Activated naive CD4-positive, alpha-beta T cell treated with anti-CD3 and anti-CD28 coated beads, Interleukin-2, amount 10 ng/mL, durations not matched to agents 7 days and 5 days (primary cell): ENCODE measurements at regions not wholly inside any gene's neighbourhood (a gene's known extent, or its start where the extent isn't known, plus 50 kb on each side); places are given as distances from the start of the nearest gene placed in this dataset.

ENCODE experiments used
- CTCF ChIA-PET: fragments of 350-600 bp; sonication (Branson Sonifier 250); formaldehyde crosslinking; loops from one replicate; lab custom pipeline; 2021; ENCODE audit warnings: antibody characterized with exemption; lab: Charles Lee
- DNase-seq: peaks from one replicate; pipeline ENCODE4 v3.0.0-alpha.2; 2020
- H3K27ac Mint-ChIP-seq: one replicate; pipeline ENCODE4 v1.8.0; 2021; ENCODE audit warnings: mild to moderate bottlenecking, moderate library complexity, mixed read lengths
- H3K27me3 Mint-ChIP-seq: one replicate; pipeline ENCODE4 v1.8.0; 2021; ENCODE audit warnings: mild to moderate bottlenecking, mixed read lengths
- H3K36me3 Mint-ChIP-seq: one replicate; pipeline ENCODE4 v1.8.0; 2021; ENCODE audit warnings: mixed read lengths
- H3K4me1 Mint-ChIP-seq: one replicate; pipeline ENCODE4 v1.8.0; 2021; ENCODE audit warnings: mixed read lengths
- H3K4me3 Mint-ChIP-seq: one replicate; pipeline ENCODE4 v1.8.0; 2021; ENCODE audit warnings: mild to moderate bottlenecking, moderate library complexity, mixed read lengths
- H3K9me3 Mint-ChIP-seq: one replicate; pipeline ENCODE4 v1.8.0; 2021; ENCODE audit warnings: mixed read lengths

GRCh38 chrX:97820170-97820569 lies 936.5 kb downstream of the RPA4 start:
- Mint-ChIP-seq H3K36me3 (no peaks in the 10 kb centered on the region), H3K27ac (no peak overlapping the region), H3K4me1 (no peaks in the 10 kb centered on the region), H3K9me3 (no peaks in the 10 kb centered on the region), H3K27me3 (no peaks in the 10 kb centered on the region), H3K4me3 (no peak overlapping the region)
- CTCF ChIA-PET: no interaction called here
- no peak for DNase-seq

- Mint-ChIP-seq H3K36me3 (no peaks in the 10 kb centered on the region), H3K27ac (no peak overlapping the region), H3K4me1 (no peaks in the 10 kb centered on the region), H3K4me3 (no peak overlapping the region), H3K27me3 (no peaks in the 10 kb centered on the region), H3K9me3 (no peaks in the 10 kb centered on the region)
- no peak for DNase-seq
- CTCF ChIA-PET: no interaction called here
Observed at GRCh38 chrX:97828471-97828870, 944.8 kb downstream of the RPA4 start.

GRCh38 chrX:97835969-97836368 lies 952.3 kb downstream of the RPA4 start:
- Mint-ChIP-seq H3K27ac (no peak overlapping the region), H3K4me3 (no peak overlapping the region), H3K9me3 (no peaks in the 10 kb centered on the region), H3K4me1 (no peaks in the 10 kb centered on the region), H3K36me3 (no peaks in the 10 kb centered on the region), H3K27me3 (no peaks in the 10 kb centered on the region)
- no peak for DNase-seq
- CTCF ChIA-PET: no interaction called here

GRCh38 chrX:97841544-97842179 lies 958.0 kb downstream of the RPA4 start:
- H3K27ac Mint-ChIP-seq: no peak overlapping the region
- H3K4me1 Mint-ChIP-seq: no peaks in the 10 kb centered on the region
- H3K9me3 Mint-ChIP-seq: peaks cover 19% of the 10 kb centered on the region
- H3K36me3 Mint-ChIP-seq: no peaks in the 10 kb centered on the region
- H3K4me3 Mint-ChIP-seq: no peak overlapping the region
- CTCF ChIA-PET: no interaction called here
- DNase-seq: no peak
- no peaks in the 10 kb centered on the region for H3K27me3 Mint-ChIP-seq

- no peak for DNase-seq
- CTCF ChIA-PET: no interaction called here
- Mint-ChIP-seq H3K27me3 (no peaks in the 10 kb centered on the region), H3K9me3 (peaks cover 26% of the 10 kb centered on the region), H3K27ac (no peak overlapping the region), H3K4me1 (no peaks in the 10 kb centered on the region), H3K36me3 (no peaks in the 10 kb centered on the region), H3K4me3 (no peak overlapping the region)
Observed at GRCh38 chrX:97842468-97843199, 958.9 kb downstream of the RPA4 start.

- Mint-ChIP-seq H3K27me3 (no peaks in the 10 kb centered on the region), H3K9me3 (peaks cover 32% of the 10 kb centered on the region), H3K27ac (no peak overlapping the region), H3K36me3 (no peaks in the 10 kb centered on the region), H3K4me3 (no peak overlapping the region), H3K4me1 (no peaks in the 10 kb centered on the region)
- CTCF ChIA-PET: no interaction called here
- no peak for DNase-seq
Observed at GRCh38 chrX:97843200-97843811, 959.6 kb downstream of the RPA4 start.

GRCh38 chrX:97844161-97844560 lies 960.5 kb downstream of the RPA4 start:
- Mint-ChIP-seq H3K36me3 (no peaks in the 10 kb centered on the region), H3K4me1 (no peaks in the 10 kb centered on the region), H3K27me3 (no peaks in the 10 kb centered on the region), H3K27ac (no peak overlapping the region), H3K4me3 (no peak overlapping the region), H3K9me3 (peaks cover 39% of the 10 kb centered on the region)
- DNase-seq: no peak
- CTCF ChIA-PET: no interaction called here

- Mint-ChIP-seq H3K27ac (no peak overlapping the region), H3K27me3 (no peaks in the 10 kb centered on the region), H3K9me3 (peaks cover 41% of the 10 kb centered on the region), H3K4me3 (no peak overlapping the region), H3K4me1 (no peaks in the 10 kb centered on the region), H3K36me3 (no peaks in the 10 kb centered on the region)
- no peak for DNase-seq
- CTCF ChIA-PET: no interaction called here
Observed at GRCh38 chrX:97844943-97845342, 961.2 kb downstream of the RPA4 start.

- Mint-ChIP-seq H3K27me3 (no peaks in the 10 kb centered on the region), H3K36me3 (no peaks in the 10 kb centered on the region), H3K27ac (no peak overlapping the region), H3K4me1 (no peaks in the 10 kb centered on the region), H3K9me3 (peaks cover 41% of the 10 kb centered on the region), H3K4me3 (no peak overlapping the region)
- DNase-seq: no peak
- CTCF ChIA-PET: no interaction called here
Observed at GRCh38 chrX:97845451-97845850, 961.7 kb downstream of the RPA4 start.

GRCh38 chrX:97846228-97846627 lies 962.5 kb downstream of the RPA4 start:
- H3K9me3 Mint-ChIP-seq: peaks cover 41% of the 10 kb centered on the region
- no peaks in the 10 kb centered on the region for H3K27me3 Mint-ChIP-seq
- H3K27ac Mint-ChIP-seq: no peak overlapping the region
- CTCF ChIA-PET: no interaction called here
- H3K4me1 Mint-ChIP-seq: no peaks in the 10 kb centered on the region
- H3K36me3 Mint-ChIP-seq: no peaks in the 10 kb centered on the region
- H3K4me3 Mint-ChIP-seq: no peak overlapping the region
- no peak for DNase-seq

GRCh38 chrX:97846718-97847237 lies 963.1 kb downstream of the RPA4 start:
- Mint-ChIP-seq H3K4me3 (no peak overlapping the region), H3K27me3 (no peaks in the 10 kb centered on the region), H3K36me3 (no peaks in the 10 kb centered on the region), H3K4me1 (no peaks in the 10 kb centered on the region), H3K9me3 (peaks cover 41% of the 10 kb centered on the region), H3K27ac (no peak overlapping the region)
- CTCF ChIA-PET: no interaction called here
- no peak for DNase-seq

- no peaks in the 10 kb centered on the region for H3K4me1 Mint-ChIP-seq
Observed at GRCh38 chrX:97847885-97848679, 964.4 kb downstream of the RPA4 start.

GRCh38 chrX:97849951-97850350 lies 966.2 kb downstream of the RPA4 start:
- CTCF ChIA-PET: no interaction called here
- Mint-ChIP-seq H3K9me3 (peaks cover 31% of the 10 kb centered on the region), H3K4me1 (no peaks in the 10 kb centered on the region), H3K36me3 (no peaks in the 10 kb centered on the region), H3K27me3 (no peaks in the 10 kb centered on the region), H3K4me3 (no peak overlapping the region), H3K27ac (no peak overlapping the region)
- DNase-seq: no peak

More at GRCh38 chrX:97847885-97848679, 964.4 kb downstream of the RPA4 start:
- Mint-ChIP-seq H3K36me3 (no peaks in the 10 kb centered on the region), H3K27me3 (no peaks in the 10 kb centered on the region), H3K27ac (no peak overlapping the region), H3K4me3 (no peak overlapping the region), H3K9me3 (peaks cover 41% of the 10 kb centered on the region)
- CTCF ChIA-PET: no interaction called here
- no peak for DNase-seq

- H3K9me3 Mint-ChIP-seq: peaks cover 24% of the 10 kb centered on the region
- H3K27ac Mint-ChIP-seq: no peak overlapping the region
- DNase-seq: no peak
- no peaks in the 10 kb centered on the region for H3K4me1 Mint-ChIP-seq
- CTCF ChIA-PET: no interaction called here
- no peaks in the 10 kb centered on the region for H3K36me3 Mint-ChIP-seq
- H3K4me3 Mint-ChIP-seq: no peak overlapping the region
- H3K27me3 Mint-ChIP-seq: no peaks in the 10 kb centered on the region
Observed at GRCh38 chrX:97850911-97851310, 967.2 kb downstream of the RPA4 start.
